ENCODE measurements at regions not wholly inside any gene's neighbourhood (a gene's known extent, or its start where the extent isn't known, plus 50 kb on each side); places are given as distances from the start of the nearest gene placed in this dataset.

- H3K4me3 ChIP-seq (ENCODE audit: control insufficient read depth in 2 of 3, extremely low read depth in 1 of 3, insufficient read depth in 2 of 3, low read depth in 1 of 3, low read length in 3 of 3): no peak overlapping the region
- H3K9me1 ChIP-seq (ENCODE audit: control insufficient read depth, extremely low read depth, insufficient read depth, low read length): no peaks in the 10 kb centered on the region
- dilution Hi-C loops (cut with MboI; ENCODE audit: extremely low pct_ligation_motif_present, low sequenced_read_pairs): no loop called here
- no peaks in the 10 kb centered on the region for H4K20me1 ChIP-seq (ENCODE audit: control insufficient read depth, extremely low read depth, insufficient read depth, low read length)
- peak overlapping the region; percentile 69 for H2AFZ ChIP-seq (ENCODE audit: control insufficient read depth, low read length)
- TF ChIP-seq EZH2 (IDR thresholded peaks at IDR 0.05; ENCODE audit: low read length) (no peak), CTCF (optimal IDR thresholded peaks at IDR 0.05 in 1 of 3, IDR thresholded peaks at IDR 0.05 in 1 of 3, conservative IDR thresholded peaks at IDR 0.05 in 1 of 3; ENCODE audit: extremely low read depth in 1 of 3, insufficient read depth in 2 of 3, low read length in 3 of 3) (no peak)
- H3K4me1 ChIP-seq (ENCODE audit: control insufficient read depth, extremely low read depth, insufficient read depth, low read length): peaks cover 9% of the 10 kb centered on the region
- peak overlapping the region; percentile 30 for H3K4me2 ChIP-seq (ENCODE audit: control insufficient read depth, extremely low read depth, insufficient read depth, low read depth, low read length)
- H3K9me3 ChIP-seq (ENCODE audit: control insufficient read depth, low read depth, low read length): no peaks in the 10 kb centered on the region
- no peaks in the 10 kb centered on the region for H3K27me3 ChIP-seq (ENCODE audit: control insufficient read depth, extremely low read depth, insufficient read depth, low read length)
- no peak overlapping the region for H3K9ac ChIP-seq (ENCODE audit: control insufficient read depth, extremely low read depth, insufficient read depth, low read length)
- H3K36me3 ChIP-seq (ENCODE audit: control insufficient read depth in 2 of 2, extremely low read depth in 1 of 2, insufficient read depth in 2 of 2, low read length in 2 of 2): no peaks in the 10 kb centered on the region
- FAIRE-seq (peak; percentile 64), DNase-seq (ENCODE audit: low read depth, low spot score) (no peak)
- no peak overlapping the region for H3K27ac ChIP-seq (ENCODE audit: control insufficient read depth, insufficient read depth, low read length)
- no peaks in the 10 kb centered on the region for H3K79me2 ChIP-seq (ENCODE audit: control insufficient read depth, insufficient read depth, low read length)
Measured at GRCh38 chr1:14504517-14504916, 94.0 kb upstream of the KAZN start.

GRCh38 chr1:14506471-14507255 is 91.8 kb upstream of the KAZN start:
- dilution Hi-C loops (cut with MboI; ENCODE audit: extremely low pct_ligation_motif_present, low sequenced_read_pairs): no loop called here
- TF ChIP-seq EZH2 (IDR thresholded peaks at IDR 0.05; ENCODE audit: low read length) (no peak), CTCF (optimal IDR thresholded peaks at IDR 0.05 in 1 of 3, IDR thresholded peaks at IDR 0.05 in 1 of 3, conservative IDR thresholded peaks at IDR 0.05 in 1 of 3; ENCODE audit: extremely low read depth in 1 of 3, insufficient read depth in 2 of 3, low read length in 3 of 3) (no peak)
- Histone ChIP-seq H3K4me3 (ENCODE audit: control insufficient read depth in 2 of 3, extremely low read depth in 1 of 3, insufficient read depth in 2 of 3, low read depth in 1 of 3, low read length in 3 of 3) (no peak overlapping the region), H3K9me1 (ENCODE audit: control insufficient read depth, extremely low read depth, insufficient read depth, low read length) (no peaks in the 10 kb centered on the region), H2AFZ (ENCODE audit: control insufficient read depth, low read length) (no peak overlapping the region), H3K9ac (ENCODE audit: control insufficient read depth, extremely low read depth, insufficient read depth, low read length) (no peak overlapping the region), H3K9me3 (ENCODE audit: control insufficient read depth, low read depth, low read length) (no peaks in the 10 kb centered on the region), H3K4me2 (ENCODE audit: control insufficient read depth, extremely low read depth, insufficient read depth, low read depth, low read length) (no peak overlapping the region), H3K36me3 (ENCODE audit: control insufficient read depth in 2 of 2, extremely low read depth in 1 of 2, insufficient read depth in 2 of 2, low read length in 2 of 2) (no peaks in the 10 kb centered on the region), H3K27me3 (ENCODE audit: control insufficient read depth, extremely low read depth, insufficient read depth, low read length) (no peaks in the 10 kb centered on the region), H4K20me1 (ENCODE audit: control insufficient read depth, extremely low read depth, insufficient read depth, low read length) (no peaks in the 10 kb centered on the region), H3K79me2 (ENCODE audit: control insufficient read depth, insufficient read depth, low read length) (no peaks in the 10 kb centered on the region), H3K4me1 (ENCODE audit: control insufficient read depth, extremely low read depth, insufficient read depth, low read length) (peaks cover 9% of the 10 kb centered on the region), H3K27ac (ENCODE audit: control insufficient read depth, insufficient read depth, low read length) (no peak overlapping the region)
- DNase-seq (ENCODE audit: low read depth, low spot score) (no peak), FAIRE-seq (no peak)
